NCI-H1105 treated with DMSO at 0.1 percent for 48 hours (cell line): ENCODE measurements at regions not wholly inside any gene's neighbourhood (a gene's known extent, or its start where the extent isn't known, plus 50 kb on each side); places are given as distances from the start of the nearest gene placed in this dataset.
"Not testable (repeated sequence)": the region's sequence is repeated elsewhere in the genome, so short reads cannot be mapped to it uniquely, and the experiment has no call there.

Experiments used
- DNase-seq: peaks from one replicate; lab custom pipeline; 2025; lab: John Stamatoyannopoulos, UW

- DNase-seq = no peak
These were observed 131.3 kb downstream of the LPIN1 start for GRCh38 chr2:11877764-11878163.

GRCh38 chr2:11885253-11885652 is 138.8 kb downstream of the LPIN1 start:
- DNase-seq = not testable (repeated sequence)

GRCh38 chr2:11886899-11887298 is 140.5 kb downstream of the LPIN1 start:
- DNase-seq = not testable (repeated sequence)

- DNase-seq = no peak
These were observed 142.8 kb downstream of the LPIN1 start for GRCh38 chr2:11889101-11889850.

GRCh38 chr2:11889854-11890253 is 143.4 kb downstream of the LPIN1 start:
- no peak for DNase-seq

GRCh38 chr2:11891028-11891427 is 144.6 kb downstream of the LPIN1 start:
- no peak for DNase-seq

- DNase-seq = no peak
These were observed 145.4 kb downstream of the LPIN1 start for GRCh38 chr2:11891671-11892440.

- DNase-seq = no peak
These were observed 150.0 kb downstream of the LPIN1 start for GRCh38 chr2:11896386-11896785.

GRCh38 chr2:11898576-11898975 is 152.1 kb downstream of the LPIN1 start:
- DNase-seq = no peak

- no peak for DNase-seq
These were observed 152.9 kb downstream of the LPIN1 start for GRCh38 chr2:11899264-11899818.

- not testable (repeated sequence) for DNase-seq
These were observed 154.5 kb downstream of the LPIN1 start for GRCh38 chr2:11900891-11901290.

- DNase-seq = no peak
These were observed 155.1 kb downstream of the LPIN1 start for GRCh38 chr2:11901351-11902069.

GRCh38 chr2:11903085-11903606 is 156.7 kb downstream of the LPIN1 start:
- DNase-seq = no peak

- no peak for DNase-seq
These were observed 157.6 kb downstream of the LPIN1 start for GRCh38 chr2:11904029-11904428.

GRCh38 chr2:11904941-11905340 is 158.5 kb downstream of the LPIN1 start:
- no peak for DNase-seq

- DNase-seq = no peak
These were observed 160.8 kb downstream of the LPIN1 start for GRCh38 chr2:11907190-11907589.

- DNase-seq = no peak
These were observed 164.5 kb downstream of the LPIN1 start for GRCh38 chr2:11910971-11911370.

- DNase-seq = no peak
These were observed 166.5 kb downstream of the LPIN1 start for GRCh38 chr2:11912980-11913379.

GRCh38 chr2:11914455-11914854 is 168.0 kb downstream of the LPIN1 start:
- DNase-seq = no peak

- no peak for DNase-seq
These were observed 169.2 kb downstream of the LPIN1 start for GRCh38 chr2:11915650-11916049.

GRCh38 chr2:11919953-11920352 is 173.5 kb downstream of the LPIN1 start:
- no peak for DNase-seq

- DNase-seq = no peak
These were observed 174.7 kb downstream of the LPIN1 start for GRCh38 chr2:11920993-11921583.
